HCT116 (cell line): ENCODE measurements at regions not wholly inside any gene's neighbourhood (a gene's known extent, or its start where the extent isn't known, plus 50 kb on each side); places are given as distances from the start of the nearest gene placed in this dataset.
A peak's percentile ranks its signal among the peaks of the same experiment; 100 is the strongest.

ENCODE experiments used
- ATAC-seq: fragments of 200-7000 bp; cut with Tn5 transposase; 2 replicates; pipeline ENCODE4 v1.9.1; 2020; ENCODE audit warnings: mild to moderate bottlenecking, moderate library complexity
- BruUV-seq: library from RNA; stranded (reverse); fragments of 400-500 nt; replicated peaks from 2 replicates; lab custom pipeline; 2021; lab: Mats Ljungman, UMichigan
- CTCF ChIA-PET: fragments of 300-600 bp; sonication (Branson Sonifier 250); formaldehyde crosslinking; loops from one replicate; lab custom pipeline; 2021; ENCODE audit warnings: antibody characterized with exemption; lab: Charles Lee
- POLR2A ChIA-PET: fragments of 300-600, 350-600 bp; sonication (Branson Sonifier 250); formaldehyde crosslinking; loops from one replicate; lab custom pipeline; 2021; ENCODE audit warnings: antibody characterized with exemption; lab: Charles Lee
- RAD21 ChIA-PET, 2 experiments: fragments of 300-600 bp; sonication (Branson Sonifier 250); formaldehyde crosslinking; loops; one replicate each; lab custom pipeline; 2023; ENCODE audit warnings: low total read pairs in 2 of 2; ENCODE audit not compliant: uncharacterized antibody in 2 of 2, unreplicated experiment in 2 of 2, low non-redundant PET in 1 of 2; lab: Charles Lee
- DNase-seq: peaks from one replicate; pipeline ENCODE4 v3.0.0-alpha.2; 2010; ENCODE audit warnings: low read depth, low spot score
- H2AFZ ChIP-seq: fragments of 200-600 bp; shearing (Covaris generic), sonication (generic); 2 replicates; pipeline ENCODE4 v1.6.1; 2017; ENCODE audit warnings: low read depth, mixed run types, mixed read lengths, antibody characterized with exemption, low read length; ENCODE audit not compliant: poor library complexity, severe bottlenecking
- H3K27ac ChIP-seq: 2 replicates; pipeline ENCODE4 v1.5.1; 2012; ENCODE audit warnings: low read depth, low read length
- H3K27me3 ChIP-seq: fragments of 200-600 bp; sonication (generic); 2 replicates; pipeline ENCODE4 v1.6.1; 2016; ENCODE audit warnings: mixed run types, low read length, mixed read lengths; ENCODE audit not compliant: insufficient read depth
- H3K36me3 ChIP-seq, 2 experiments: fragments of 200-500 bp in 1 of 2; fragments of 200-600 bp in 1 of 2; sonication (Bioruptor generic) in 1 of 2; sonication (generic) in 1 of 2; 2 replicates each; pipeline versions ENCODE4 v1.5.1 to v1.6.1; 2014 to 2016; ENCODE audit warnings: low read length in 2 of 2, inconsistent platforms in 1 of 2, mixed read lengths in 1 of 2, mixed run types in 1 of 2; ENCODE audit not compliant: insufficient read depth in 2 of 2, control insufficient read depth in 1 of 2
- H3K4me1 ChIP-seq, 2 experiments: fragments of 200-600 bp in 1 of 2; sonication (generic) in 1 of 2; 2 replicates each; pipeline versions ENCODE4 v1.5.1 to v1.6.1; 2012 to 2017; ENCODE audit warnings: low read length in 2 of 2, inconsistent platforms in 1 of 2, mild to moderate bottlenecking in 1 of 2, mixed read lengths in 1 of 2, mixed run types in 1 of 2, moderate library complexity in 1 of 2; ENCODE audit not compliant: insufficient read depth in 2 of 2, control insufficient read depth in 1 of 2
- H3K4me2 ChIP-seq: fragments of 200-600 bp; sonication (generic); 2 replicates; pipeline ENCODE4 v1.6.1; 2017; ENCODE audit warnings: mixed run types, low read length, mixed read lengths
- H3K4me3 ChIP-seq, 2 experiments: fragments of 200-600 bp in 1 of 2; sonication (generic) in 1 of 2; replicated peaks in 1 of 2; 2 replicates each; pipeline ENCODE4 v1.5.1; 2011 to 2016; ENCODE audit warnings: low read length in 2 of 2, control low read depth in 1 of 2, low read depth in 1 of 2, mild to moderate bottlenecking in 1 of 2, mixed read lengths in 1 of 2, mixed run types in 1 of 2
- H3K79me2 ChIP-seq: fragments of 200-600 bp; sonication (generic); 2 replicates; pipeline ENCODE4 v1.6.1; 2017; ENCODE audit warnings: mild to moderate bottlenecking, mixed run types, low read length, moderate library complexity, mixed read lengths; ENCODE audit not compliant: insufficient read depth
- H3K9ac ChIP-seq: fragments of 200-600 bp; sonication (generic); 2 replicates; pipeline ENCODE4 v1.6.1; 2016; ENCODE audit warnings: low read length, mixed read lengths
- H3K9me2 ChIP-seq: fragments of 200-600 bp; sonication (generic), shearing (Covaris generic); 2 replicates; pipeline ENCODE4 v1.6.1; 2017; ENCODE audit warnings: mixed run types, mild to moderate bottlenecking, moderate library complexity; ENCODE audit not compliant: insufficient read depth
- H3K9me3 ChIP-seq, 2 experiments: fragments of 200-500 bp in 1 of 2; fragments of 200-600 bp in 1 of 2; sonication (Bioruptor generic) in 1 of 2; sonication (generic) in 1 of 2; 2 replicates each; pipeline ENCODE4 v1.6.1; 2014 to 2017; ENCODE audit warnings: low read length in 2 of 2, mixed read lengths in 2 of 2, inconsistent platforms in 1 of 2, low read depth in 1 of 2, mild to moderate bottlenecking in 1 of 2, mixed run types in 1 of 2, moderate library complexity in 1 of 2; ENCODE audit not compliant: control insufficient read depth in 1 of 2, insufficient read depth in 1 of 2
- H4K20me1 ChIP-seq: fragments of 200-600 bp; sonication (generic), shearing (Covaris generic); 2 replicates; pipeline ENCODE4 v1.6.1; 2017; ENCODE audit warnings: mixed run types, mild to moderate bottlenecking, moderate library complexity; ENCODE audit not compliant: insufficient read depth
- CEBPB ChIP-seq: IDR thresholded peaks from 2 replicates; pipeline ENCODE4 v1.6.1; 2012; ENCODE audit warnings: low read depth
- JUND ChIP-seq: IDR thresholded peaks from 2 replicates; pipeline ENCODE4 v1.6.1; 2012
- POLR2A ChIP-seq: IDR thresholded peaks from 2 replicates; pipeline ENCODE4 v1.7.0; 2011; ENCODE audit warnings: borderline replicate concordance; ENCODE audit not compliant: insufficient read depth, insufficient read length; ENCODE audit errors: extremely low read depth
- RAD21 ChIP-seq: IDR thresholded peaks from 2 replicates; pipeline ENCODE4 v1.6.1; 2012; ENCODE audit warnings: low read depth, mild to moderate bottlenecking
- SIN3A ChIP-seq: IDR thresholded peaks from 2 replicates; pipeline ENCODE4 v1.6.1; 2012; ENCODE audit warnings: low read depth
- SP1 ChIP-seq: IDR thresholded peaks from 2 replicates; pipeline ENCODE4 v1.6.1; 2012; ENCODE audit warnings: low read depth
- ZNF274 ChIP-seq: fragments of 200-500 bp; sonication (Bioruptor generic); IDR thresholded peaks from 2 replicates; pipeline ENCODE4 v1.6.1; 2014; ENCODE audit warnings: mild to moderate bottlenecking, low read depth, low read length, inconsistent platforms
- intact Hi-C: fragments of 100-400 bp; cut with micrococcal nuclease; formaldehyde crosslinking; loops from 2 replicates; pipeline ENCODE4 v1.10.0; 2022
- TF ChIP-seq, protein P1 (sequence below): IDR thresholded peaks from 2 replicates; pipeline ENCODE4 v1.6.1; 2012
- TF ChIP-seq, protein P2 (sequence below), 3 experiments: fragments of 200-600 bp in 1 of 3; sonication (generic) in 1 of 3; IDR thresholded peaks in 2 of 3; conservative IDR thresholded peaks in 1 of 3; 2 replicates each; pipeline ENCODE4 v1.5.1; 2012 to 2017; ENCODE audit warnings: low read depth in 2 of 3, low read length in 2 of 3, antibody characterized with exemption in 1 of 3, borderline replicate concordance in 1 of 3, control low read depth in 1 of 3, mild to moderate bottlenecking in 1 of 3, mixed read lengths in 1 of 3, mixed run types in 1 of 3, moderate library complexity in 1 of 3; ENCODE audit not compliant: insufficient read depth in 1 of 3

DNA sequence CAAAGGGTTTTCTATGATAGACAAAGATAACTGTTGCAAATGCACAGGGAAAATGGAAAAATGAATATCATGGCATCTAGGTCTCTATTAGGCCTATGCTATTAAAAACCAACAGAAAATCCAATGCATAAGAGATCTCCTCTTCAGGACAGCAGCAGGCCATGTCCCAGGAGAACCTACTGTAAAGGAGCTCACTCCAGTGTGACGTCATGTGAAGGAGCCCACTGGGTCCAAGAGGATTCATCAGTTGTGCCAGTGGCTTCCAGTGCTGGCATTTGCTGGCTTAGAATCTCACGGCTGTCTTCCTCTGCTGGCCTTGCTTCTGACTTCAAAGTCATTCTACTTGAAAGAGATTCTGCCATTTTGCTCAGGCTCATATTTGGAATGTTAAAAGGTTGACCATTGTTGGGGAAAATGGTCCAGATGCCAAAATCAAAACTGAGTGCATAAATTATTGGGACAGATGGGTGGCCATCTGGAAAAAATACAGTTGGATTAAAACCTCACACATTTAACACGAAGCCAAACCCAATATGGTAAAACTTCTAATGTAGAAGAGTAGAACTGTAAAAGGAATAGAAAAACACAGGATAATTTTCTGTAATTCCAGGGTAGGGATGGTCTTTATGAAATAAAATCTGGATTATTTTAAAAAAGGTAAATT, 75.4 kb upstream of the ARID2 start:
- H3K9me2 ChIP-seq = no peaks in the 10 kb centered on the region
- H3K79me2 ChIP-seq = no peaks in the 10 kb centered on the region
- no peaks in the 10 kb centered on the region for H4K20me1 ChIP-seq
- H3K27me3 ChIP-seq = no peaks in the 10 kb centered on the region
- H3K4me3 ChIP-seq = no peak overlapping the region
- H3K27ac ChIP-seq = no peak overlapping the region
- CTCF ChIA-PET = no interaction called here
- DNase-seq = no peak
- TF ChIP-seq POLR2A (no peak), ZNF274 (no peak), CEBPB (no peak), SIN3A (no peak), JUND (no peak)
- TF ChIP-seq, protein P1, sequence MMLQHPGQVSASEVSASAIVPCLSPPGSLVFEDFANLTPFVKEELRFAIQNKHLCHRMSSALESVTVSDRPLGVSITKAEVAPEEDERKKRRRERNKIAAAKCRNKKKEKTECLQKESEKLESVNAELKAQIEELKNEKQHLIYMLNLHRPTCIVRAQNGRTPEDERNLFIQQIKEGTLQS = no peak
- TF ChIP-seq, all 23 proteins: peak for 0
- no peak for ATAC-seq
- H3K9ac ChIP-seq = no peak overlapping the region
- H3K4me1 ChIP-seq = no peaks in the 10 kb centered on the region
- H3K4me2 ChIP-seq = no peak overlapping the region
- ChIA-PET POLR2A (no interaction called here), RAD21 (interaction anchor here in 1 of 2 experiments (0.7 kb wide), 1 partner anchor 110 kb away, joined by 3 read pairs; no protein-coding TSS in a partner anchor)
- BruUV-seq = no TSS peak
- H3K9me3 ChIP-seq = no peaks in the 10 kb centered on the region
- intact Hi-C loops = no loop called here
- no peaks in the 10 kb centered on the region for H3K36me3 ChIP-seq
- H2AFZ ChIP-seq = no peak overlapping the region

DNA sequence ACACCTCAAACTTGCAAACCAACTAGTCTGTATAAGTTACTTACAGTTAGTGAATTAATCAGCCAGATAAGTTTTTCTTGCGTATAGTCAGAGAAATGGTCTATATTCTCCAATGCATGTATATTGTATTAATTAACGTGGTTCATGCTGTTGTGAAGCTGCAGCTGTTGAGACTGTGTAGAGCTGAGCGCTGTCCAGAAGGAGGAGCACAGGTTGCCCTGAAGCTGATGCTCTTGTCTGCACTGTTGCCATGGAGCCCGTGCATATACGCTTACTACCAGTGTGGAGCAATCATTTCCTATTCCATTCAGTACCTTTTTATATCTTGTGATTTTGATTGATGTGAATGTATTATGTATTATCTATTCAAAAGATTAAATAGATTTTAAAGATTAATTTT, 74.3 kb upstream of the ARID2 start:
- H3K79me2 ChIP-seq = no peaks in the 10 kb centered on the region
- no peak overlapping the region for H3K4me2 ChIP-seq
- no peak for TF ChIP-seq SP1
- peak; percentile 24; the same call in 1 of the 2 replicates for TF ChIP-seq RAD21
- TF ChIP-seq, protein P2, sequence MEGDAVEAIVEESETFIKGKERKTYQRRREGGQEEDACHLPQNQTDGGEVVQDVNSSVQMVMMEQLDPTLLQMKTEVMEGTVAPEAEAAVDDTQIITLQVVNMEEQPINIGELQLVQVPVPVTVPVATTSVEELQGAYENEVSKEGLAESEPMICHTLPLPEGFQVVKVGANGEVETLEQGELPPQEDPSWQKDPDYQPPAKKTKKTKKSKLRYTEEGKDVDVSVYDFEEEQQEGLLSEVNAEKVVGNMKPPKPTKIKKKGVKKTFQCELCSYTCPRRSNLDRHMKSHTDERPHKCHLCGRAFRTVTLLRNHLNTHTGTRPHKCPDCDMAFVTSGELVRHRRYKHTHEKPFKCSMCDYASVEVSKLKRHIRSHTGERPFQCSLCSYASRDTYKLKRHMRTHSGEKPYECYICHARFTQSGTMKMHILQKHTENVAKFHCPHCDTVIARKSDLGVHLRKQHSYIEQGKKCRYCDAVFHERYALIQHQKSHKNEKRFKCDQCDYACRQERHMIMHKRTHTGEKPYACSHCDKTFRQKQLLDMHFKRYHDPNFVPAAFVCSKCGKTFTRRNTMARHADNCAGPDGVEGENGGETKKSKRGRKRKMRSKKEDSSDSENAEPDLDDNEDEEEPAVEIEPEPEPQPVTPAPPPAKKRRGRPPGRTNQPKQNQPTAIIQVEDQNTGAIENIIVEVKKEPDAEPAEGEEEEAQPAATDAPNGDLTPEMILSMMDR (IDR thresholded peaks at IDR 0.05 in 2 of 3, conservative IDR thresholded peaks at IDR 0.05 in 1 of 3; ENCODE audit: borderline replicate concordance in 1 of 3, insufficient read depth in 1 of 3, low read depth in 2 of 3, low read length in 2 of 3) = peak in 2 of 3 experiments; percentile 12 to 17; a peak in 1 of 6 replicates
- ATAC-seq (peak; percentile 72), DNase-seq (no peak)
- no TSS peak for BruUV-seq
- H3K4me1 ChIP-seq = peaks cover 0 to 4% of the 10 kb centered on the region in 2 experiments; a peak in 2 of 4 replicates
- H2AFZ ChIP-seq = no peak overlapping the region
- intact Hi-C loops = no loop called here
- ChIA-PET CTCF (no interaction called here), POLR2A (no interaction called here), RAD21 (no interaction called here)
- H3K9me2 ChIP-seq = no peaks in the 10 kb centered on the region
- no peak overlapping the region for H3K27ac ChIP-seq
- H3K27me3 ChIP-seq = no peaks in the 10 kb centered on the region
- H3K4me3 ChIP-seq = no peak overlapping the region
- H3K9me3 ChIP-seq = no peaks in the 10 kb centered on the region
- no peaks in the 10 kb centered on the region for H4K20me1 ChIP-seq
- H3K36me3 ChIP-seq = no peaks in the 10 kb centered on the region
- H3K9ac ChIP-seq = no peak overlapping the region
